ENCODE measurements at regions not wholly inside any gene's neighbourhood (a gene's known extent, or its start where the extent isn't known, plus 50 kb on each side); places are given as distances from the start of the nearest gene placed in this dataset.

DNA sequence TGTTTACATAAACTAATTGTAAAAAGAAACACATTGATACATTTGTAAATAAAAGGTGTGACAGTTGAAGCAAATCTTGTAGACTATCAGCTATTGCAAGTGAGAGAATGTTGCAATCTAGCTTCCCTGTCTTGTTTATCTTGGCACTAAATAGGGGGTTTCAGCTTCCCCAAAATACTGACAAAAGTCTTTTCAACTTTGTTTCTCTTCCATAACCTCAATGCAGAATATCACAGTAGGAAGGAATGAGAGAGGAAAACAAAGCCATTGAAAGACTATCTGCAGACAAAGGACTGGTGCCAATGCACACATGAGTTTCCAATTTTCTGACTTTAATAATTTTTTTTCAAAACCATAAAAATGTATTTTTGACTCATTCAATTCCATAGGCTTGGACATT lies 886.2 kb upstream of the MGAT4C start:
- TF ChIP-seq, protein P1, sequence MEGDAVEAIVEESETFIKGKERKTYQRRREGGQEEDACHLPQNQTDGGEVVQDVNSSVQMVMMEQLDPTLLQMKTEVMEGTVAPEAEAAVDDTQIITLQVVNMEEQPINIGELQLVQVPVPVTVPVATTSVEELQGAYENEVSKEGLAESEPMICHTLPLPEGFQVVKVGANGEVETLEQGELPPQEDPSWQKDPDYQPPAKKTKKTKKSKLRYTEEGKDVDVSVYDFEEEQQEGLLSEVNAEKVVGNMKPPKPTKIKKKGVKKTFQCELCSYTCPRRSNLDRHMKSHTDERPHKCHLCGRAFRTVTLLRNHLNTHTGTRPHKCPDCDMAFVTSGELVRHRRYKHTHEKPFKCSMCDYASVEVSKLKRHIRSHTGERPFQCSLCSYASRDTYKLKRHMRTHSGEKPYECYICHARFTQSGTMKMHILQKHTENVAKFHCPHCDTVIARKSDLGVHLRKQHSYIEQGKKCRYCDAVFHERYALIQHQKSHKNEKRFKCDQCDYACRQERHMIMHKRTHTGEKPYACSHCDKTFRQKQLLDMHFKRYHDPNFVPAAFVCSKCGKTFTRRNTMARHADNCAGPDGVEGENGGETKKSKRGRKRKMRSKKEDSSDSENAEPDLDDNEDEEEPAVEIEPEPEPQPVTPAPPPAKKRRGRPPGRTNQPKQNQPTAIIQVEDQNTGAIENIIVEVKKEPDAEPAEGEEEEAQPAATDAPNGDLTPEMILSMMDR (IDR thresholded peaks at IDR 0.05), result no peak
- no peak for TF ChIP-seq POLR2A (IDR thresholded peaks at IDR 0.05)

All from prostate gland (tissue), 2 donors.